Calu3 (cell line): ENCODE measurements at regions not wholly inside any gene's neighbourhood (a gene's known extent, or its start where the extent isn't known, plus 50 kb on each side); places are given as distances from the start of the nearest gene placed in this dataset.

Source experiments
- BruUV-seq: library from RNA; stranded (reverse); fragments of 400-500 nt; replicated peaks from 2 replicates; lab custom pipeline; 2021; lab: Mats Ljungman, UMichigan
- CTCF ChIA-PET: fragments of 300-600 bp; sonication (Branson Sonifier 250); formaldehyde crosslinking; loops from one replicate; lab custom pipeline; 2022; ENCODE audit warnings: antibody characterized with exemption; lab: Charles Lee
- DNase-seq: peaks from one replicate; pipeline ENCODE4 v3.0.0; 2022
- H3K27ac Mint-ChIP-seq: one replicate; pipeline ENCODE4 v1.8.0; 2022; ENCODE audit warnings: mixed read lengths; ENCODE audit not compliant: unreplicated experiment
- H3K27me3 Mint-ChIP-seq: one replicate; pipeline ENCODE4 v1.8.0; 2022; ENCODE audit warnings: mixed read lengths; ENCODE audit not compliant: unreplicated experiment
- H3K36me3 Mint-ChIP-seq: one replicate; pipeline ENCODE4 v1.8.0; 2022; ENCODE audit warnings: mild to moderate bottlenecking, moderate library complexity, mixed read lengths; ENCODE audit not compliant: insufficient read depth, unreplicated experiment
- H3K4me1 Mint-ChIP-seq: one replicate; pipeline ENCODE4 v1.8.0; 2022; ENCODE audit warnings: mild to moderate bottlenecking, low read depth, mixed read lengths; ENCODE audit not compliant: unreplicated experiment
- H3K4me3 Mint-ChIP-seq: one replicate; pipeline ENCODE4 v1.8.0; 2022; ENCODE audit warnings: mild to moderate bottlenecking, low read depth, moderate library complexity, mixed read lengths; ENCODE audit not compliant: unreplicated experiment
- H3K9me3 Mint-ChIP-seq: one replicate; pipeline ENCODE4 v1.8.0; 2022; ENCODE audit warnings: low read depth, mixed read lengths; ENCODE audit not compliant: unreplicated experiment
- intact Hi-C: fragments of 100-400 bp; cut with micrococcal nuclease; formaldehyde crosslinking; loops from one replicate; pipeline ENCODE4 v1.10.0; 2022; ENCODE audit not compliant: unreplicated experiment
- TF ChIP-seq, protein P1 (sequence below): fragments of 200-600 bp; IDR thresholded peaks from one replicate; pipeline ENCODE4 v1.8.0; 2022; ENCODE audit warnings: antibody characterized with exemption; ENCODE audit not compliant: unreplicated experiment

DNA sequence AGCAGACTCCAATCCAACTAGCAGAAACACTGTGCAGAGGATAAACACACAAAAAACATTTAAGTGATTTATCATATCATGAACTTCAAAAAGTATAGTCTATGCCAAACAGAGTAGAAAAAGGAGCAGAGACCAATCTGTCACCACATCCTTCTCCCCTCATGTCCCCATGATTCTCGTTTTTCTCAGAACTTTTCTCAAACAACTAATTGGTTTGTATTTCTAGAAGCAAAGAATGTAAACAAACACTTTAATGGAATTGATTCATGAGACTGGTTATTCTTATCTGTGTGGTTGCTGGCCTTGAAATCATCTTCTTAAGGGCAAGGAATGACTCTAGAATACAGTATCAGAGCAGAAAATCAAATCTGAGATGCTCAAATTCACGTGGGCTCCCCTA, 294.2 kb upstream of the THBS1 start:
- intact Hi-C loops, result no loop called here
- Mint-ChIP-seq H3K4me1 (no peaks in the 10 kb centered on the region), H3K27ac (no peak overlapping the region), H3K9me3 (peaks cover under 1% of the 10 kb centered on the region), H3K4me3 (no peak overlapping the region), H3K36me3 (no peaks in the 10 kb centered on the region), H3K27me3 (no peaks in the 10 kb centered on the region)
- no peak for DNase-seq
- no TSS peak for BruUV-seq
- CTCF ChIA-PET, result interaction anchor here (0.6 kb wide), 1 partner anchor 379 kb away, joined by 3 read pairs; no protein-coding TSS in a partner anchor
- TF ChIP-seq, protein P1, sequence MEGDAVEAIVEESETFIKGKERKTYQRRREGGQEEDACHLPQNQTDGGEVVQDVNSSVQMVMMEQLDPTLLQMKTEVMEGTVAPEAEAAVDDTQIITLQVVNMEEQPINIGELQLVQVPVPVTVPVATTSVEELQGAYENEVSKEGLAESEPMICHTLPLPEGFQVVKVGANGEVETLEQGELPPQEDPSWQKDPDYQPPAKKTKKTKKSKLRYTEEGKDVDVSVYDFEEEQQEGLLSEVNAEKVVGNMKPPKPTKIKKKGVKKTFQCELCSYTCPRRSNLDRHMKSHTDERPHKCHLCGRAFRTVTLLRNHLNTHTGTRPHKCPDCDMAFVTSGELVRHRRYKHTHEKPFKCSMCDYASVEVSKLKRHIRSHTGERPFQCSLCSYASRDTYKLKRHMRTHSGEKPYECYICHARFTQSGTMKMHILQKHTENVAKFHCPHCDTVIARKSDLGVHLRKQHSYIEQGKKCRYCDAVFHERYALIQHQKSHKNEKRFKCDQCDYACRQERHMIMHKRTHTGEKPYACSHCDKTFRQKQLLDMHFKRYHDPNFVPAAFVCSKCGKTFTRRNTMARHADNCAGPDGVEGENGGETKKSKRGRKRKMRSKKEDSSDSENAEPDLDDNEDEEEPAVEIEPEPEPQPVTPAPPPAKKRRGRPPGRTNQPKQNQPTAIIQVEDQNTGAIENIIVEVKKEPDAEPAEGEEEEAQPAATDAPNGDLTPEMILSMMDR, result no peak

DNA sequence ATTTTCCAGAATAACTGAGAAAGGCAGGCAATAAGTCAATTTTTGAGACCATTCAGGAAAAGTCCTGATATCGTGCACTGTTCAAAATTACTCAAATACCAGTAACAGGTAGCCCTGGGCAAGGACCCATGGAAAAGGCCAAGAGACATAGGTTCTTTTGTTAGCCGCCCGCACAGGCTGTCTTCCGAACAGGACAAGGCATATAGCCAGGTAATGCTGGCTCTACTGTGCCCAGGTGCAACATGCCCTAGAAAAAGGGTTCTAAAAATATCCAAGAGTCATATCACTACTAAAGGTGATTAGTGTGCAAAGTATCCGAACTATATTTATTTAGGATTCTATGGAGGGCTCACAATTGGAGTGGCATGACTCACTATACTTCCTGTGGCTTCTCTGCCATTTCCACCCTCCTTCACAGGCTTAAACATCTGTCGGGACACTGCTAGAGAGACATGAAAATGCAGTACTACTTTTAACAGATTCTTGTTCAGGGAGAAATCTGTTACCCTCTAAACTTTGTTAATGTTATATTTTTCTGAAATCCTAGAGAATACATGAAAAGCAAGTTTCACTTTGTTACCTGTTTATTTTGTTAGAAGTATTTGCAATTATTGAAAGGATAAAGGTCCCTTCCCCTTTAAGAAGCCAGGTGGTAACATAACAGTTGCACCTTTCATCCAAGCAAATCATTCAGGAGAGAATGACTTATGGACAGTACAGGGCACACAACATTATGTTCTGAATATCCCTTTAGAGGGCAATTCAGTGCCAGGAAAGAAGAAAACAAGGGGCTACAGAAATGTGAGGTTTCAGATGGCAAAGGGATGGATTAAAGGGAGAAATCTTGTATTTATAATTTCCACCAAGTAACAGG, 293.3 kb upstream of the THBS1 start:
- Mint-ChIP-seq H3K9me3 (peaks cover 3% of the 10 kb centered on the region), H3K36me3 (no peaks in the 10 kb centered on the region), H3K27me3 (no peaks in the 10 kb centered on the region), H3K4me3 (no peak overlapping the region), H3K27ac (no peak overlapping the region), H3K4me1 (no peaks in the 10 kb centered on the region)
- CTCF ChIA-PET, result no interaction called here
- TF ChIP-seq, protein P1, result no peak
- BruUV-seq, result no TSS peak
- no peak for DNase-seq
- intact Hi-C loops, result no loop called here

DNA sequence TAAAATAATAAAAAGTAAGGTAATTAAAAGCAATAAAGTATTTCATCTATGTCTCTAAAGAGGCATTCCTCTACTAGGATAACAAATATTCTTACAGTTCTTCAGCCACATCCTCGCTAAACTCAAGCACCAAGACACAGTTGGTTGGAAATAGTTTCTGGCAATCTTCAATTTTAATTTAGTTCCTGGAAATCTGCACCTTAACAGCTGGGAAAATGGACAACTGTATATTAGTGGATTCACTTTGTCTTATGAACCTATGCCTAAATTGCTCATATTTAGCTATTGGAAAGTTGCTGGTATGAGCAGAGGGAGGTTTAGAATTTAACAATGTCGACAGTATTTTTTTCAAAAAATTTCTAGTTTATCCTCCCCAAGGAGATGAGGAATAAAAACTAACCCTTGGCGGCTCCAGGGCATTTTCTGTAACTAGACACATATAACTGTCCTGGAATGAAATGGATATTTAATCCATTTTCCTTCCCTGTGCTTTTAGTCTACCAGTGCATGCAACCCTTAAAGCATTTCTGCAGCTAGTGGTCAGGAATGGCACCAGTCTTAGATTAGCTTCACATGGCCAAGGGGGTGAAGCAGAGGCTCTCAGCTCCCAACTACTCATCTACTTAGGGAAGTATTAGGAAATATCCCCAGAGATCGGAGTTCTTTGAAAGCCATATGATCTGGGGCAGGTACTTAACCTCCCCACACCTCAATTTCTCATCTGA, 290.0 kb upstream of the THBS1 start:
- Mint-ChIP-seq H3K27me3 (no peaks in the 10 kb centered on the region), H3K36me3 (no peaks in the 10 kb centered on the region), H3K4me1 (no peaks in the 10 kb centered on the region), H3K27ac (no peak overlapping the region), H3K4me3 (no peak overlapping the region), H3K9me3 (peaks cover 3% of the 10 kb centered on the region)
- DNase-seq, result no peak
- CTCF ChIA-PET, result no interaction called here
- TF ChIP-seq, protein P1, result no peak
- intact Hi-C loops, result no loop called here
- BruUV-seq, result no TSS peak

DNA sequence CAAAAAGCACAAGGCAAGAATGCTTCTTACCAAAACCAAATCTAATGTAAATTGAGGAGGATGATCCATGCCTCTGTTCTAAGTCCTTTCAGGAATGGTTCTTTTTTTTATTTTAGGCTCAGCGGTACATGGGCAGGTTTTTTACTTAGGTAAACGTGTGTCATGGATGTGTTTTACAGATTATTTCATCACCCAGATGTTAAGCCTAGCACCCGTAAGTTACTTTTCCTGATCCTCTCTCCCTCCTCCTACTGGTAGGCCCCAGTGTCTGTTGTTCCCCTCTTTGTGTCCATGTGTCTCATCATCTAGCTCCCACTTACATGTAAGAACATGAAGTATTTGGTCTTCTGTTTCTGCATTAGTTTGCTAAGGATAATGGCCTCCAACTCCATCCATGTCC, 289.2 kb upstream of the THBS1 start:
- H3K27me3 Mint-ChIP-seq, result no peaks in the 10 kb centered on the region
- TF ChIP-seq, protein P1, result no peak
- no peak for DNase-seq
- no peaks in the 10 kb centered on the region for H3K36me3 Mint-ChIP-seq
- no TSS peak for BruUV-seq
- no peak overlapping the region for H3K4me3 Mint-ChIP-seq
- CTCF ChIA-PET, result no interaction called here
- H3K9me3 Mint-ChIP-seq, result peaks cover 3% of the 10 kb centered on the region
- intact Hi-C loops, result no loop called here
- no peaks in the 10 kb centered on the region for H3K4me1 Mint-ChIP-seq
- H3K27ac Mint-ChIP-seq, result no peak overlapping the region
